Testis (tissue), 2 donors: ENCODE measurements at regions not wholly inside any gene's neighbourhood (a gene's known extent, or its start where the extent isn't known, plus 50 kb on each side); places are given as distances from the start of the nearest gene placed in this dataset.
"Not testable (repeated sequence)": the region's sequence is repeated elsewhere in the genome, so short reads cannot be mapped to it uniquely, and the experiment has no call there.

Experiments used
- DNase-seq: peaks from one replicate; pipeline ENCODE4 v3.0.0-alpha.2; 2019
- H3K27ac ChIP-seq, 2 donors: fragments of 200-600 bp; sonication (generic); one replicate each; pipeline ENCODE4 v1.5.1; 2019
- H3K27me3 ChIP-seq: fragments of 200-600 bp; sonication (generic); one replicate; pipeline ENCODE4 v1.5.1; 2019
- H3K36me3 ChIP-seq: fragments of 200-600 bp; sonication (generic); one replicate; pipeline ENCODE4 v1.5.1; 2017; ENCODE audit warnings: low read depth; ENCODE audit errors: missing control alignments
- H3K4me1 ChIP-seq: fragments of 200-600 bp; sonication (generic); one replicate; pipeline ENCODE4 v1.5.1; 2019
- H3K4me3 ChIP-seq, 2 donors: fragments of 200-600 bp; sonication (generic); one replicate each; pipeline ENCODE4 v1.5.1; 2017 to 2019
- H3K9me3 ChIP-seq: fragments of 200-600 bp; sonication (generic); one replicate; pipeline ENCODE4 v1.5.1; 2017
- POLR2A ChIP-seq: fragments of 450-650 bp; IDR thresholded peaks from one replicate; pipeline ENCODE4 v1.6.1; 2017; ENCODE audit warnings: antibody characterized with exemption, mild to moderate bottlenecking, moderate library complexity
- WGBS, 2 donors: methylation state at CpG; one replicate each; pipeline ENCODE4 v1.1.5; 2018; 5-methylcytosine and 5-hydroxymethylcytosine counted together
- intact Hi-C: fragments of 100-400 bp; cut with DNase I; formaldehyde crosslinking; loops from one replicate; pipeline ENCODE4 v1.15.1; 2023; ENCODE audit warnings: low total_unique reads
- TF ChIP-seq, protein P1 (sequence below), 3 experiments: fragments of 450-650 bp in 2 of 3; fragments of 200-600 bp in 1 of 3; sonication (generic) in 1 of 3; IDR thresholded peaks; one replicate each; pipeline ENCODE4 v1.5.1; 2016 to 2019; ENCODE audit warnings: antibody characterized with exemption in 3 of 3, mild to moderate bottlenecking in 2 of 3, moderate library complexity in 1 of 3

DNA sequence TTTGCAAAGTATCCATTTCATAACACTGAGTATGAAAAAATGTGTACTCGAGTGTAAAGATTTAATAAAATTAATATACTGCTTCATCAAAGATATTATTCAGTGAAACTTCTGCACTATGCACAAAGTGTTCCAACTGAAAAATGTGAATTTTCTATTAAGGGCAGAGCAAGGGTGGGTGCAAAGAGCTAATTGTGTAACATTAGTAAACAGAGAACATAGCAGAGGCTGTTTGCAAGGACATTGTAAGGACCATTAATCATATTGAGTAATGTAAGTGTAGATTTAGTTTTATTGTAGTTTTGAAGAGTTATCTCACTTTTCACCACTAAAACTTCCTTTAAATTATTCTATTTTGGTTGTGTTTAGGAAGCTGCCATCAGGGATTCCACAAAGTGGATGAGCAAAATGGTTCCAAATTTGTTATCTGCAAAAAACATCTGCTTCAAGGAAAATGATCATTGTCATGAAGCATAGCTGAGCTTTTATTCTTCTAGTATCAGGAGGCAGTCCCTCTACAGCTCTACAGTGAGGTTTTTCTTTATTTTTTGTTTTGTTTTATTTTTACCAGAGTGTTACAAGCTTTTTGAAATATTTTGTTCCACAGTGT, 1375.4 kb downstream of the SLITRK1 start:
- Histone ChIP-seq H3K9me3 (no peaks in the 10 kb centered on the region), H3K27me3 (no peaks in the 10 kb centered on the region), H3K4me1 (no peaks in the 10 kb centered on the region), H3K4me3 (no peak overlapping the region), H3K36me3 (no peaks in the 10 kb centered on the region), H3K27ac (no peak overlapping the region)
- TF ChIP-seq, protein P1, sequence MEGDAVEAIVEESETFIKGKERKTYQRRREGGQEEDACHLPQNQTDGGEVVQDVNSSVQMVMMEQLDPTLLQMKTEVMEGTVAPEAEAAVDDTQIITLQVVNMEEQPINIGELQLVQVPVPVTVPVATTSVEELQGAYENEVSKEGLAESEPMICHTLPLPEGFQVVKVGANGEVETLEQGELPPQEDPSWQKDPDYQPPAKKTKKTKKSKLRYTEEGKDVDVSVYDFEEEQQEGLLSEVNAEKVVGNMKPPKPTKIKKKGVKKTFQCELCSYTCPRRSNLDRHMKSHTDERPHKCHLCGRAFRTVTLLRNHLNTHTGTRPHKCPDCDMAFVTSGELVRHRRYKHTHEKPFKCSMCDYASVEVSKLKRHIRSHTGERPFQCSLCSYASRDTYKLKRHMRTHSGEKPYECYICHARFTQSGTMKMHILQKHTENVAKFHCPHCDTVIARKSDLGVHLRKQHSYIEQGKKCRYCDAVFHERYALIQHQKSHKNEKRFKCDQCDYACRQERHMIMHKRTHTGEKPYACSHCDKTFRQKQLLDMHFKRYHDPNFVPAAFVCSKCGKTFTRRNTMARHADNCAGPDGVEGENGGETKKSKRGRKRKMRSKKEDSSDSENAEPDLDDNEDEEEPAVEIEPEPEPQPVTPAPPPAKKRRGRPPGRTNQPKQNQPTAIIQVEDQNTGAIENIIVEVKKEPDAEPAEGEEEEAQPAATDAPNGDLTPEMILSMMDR (IDR thresholded peaks at IDR 0.05): no peak
- intact Hi-C loops: no loop called here
- WGBS, 2 donors: 33 to 65% methylated on average over 1 of the region's 1 CpG
- DNase-seq: no peak

DNA sequence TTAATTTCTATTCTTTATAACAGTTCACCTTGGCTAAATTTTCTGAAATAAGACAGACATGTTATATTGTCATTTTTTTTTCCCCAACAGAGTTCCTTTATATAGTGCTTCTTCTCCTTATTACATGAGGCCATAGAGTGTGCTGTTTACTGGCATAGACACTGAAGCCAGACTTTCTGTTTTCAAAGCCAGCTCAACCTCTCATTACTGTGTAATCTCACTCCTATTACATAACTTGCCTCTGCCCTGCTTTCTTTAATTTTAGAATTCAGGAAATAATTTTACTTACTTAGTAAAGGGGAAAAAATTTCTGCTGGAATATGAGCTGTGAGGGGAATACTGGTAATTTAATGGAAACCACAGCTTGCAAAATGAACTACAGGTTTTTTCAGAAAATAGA, 1380.4 kb downstream of the SLITRK1 start:
- Histone ChIP-seq H3K4me1 (no peaks in the 10 kb centered on the region), H3K4me3 (no peak overlapping the region), H3K36me3 (no peaks in the 10 kb centered on the region), H3K27me3 (no peaks in the 10 kb centered on the region), H3K9me3 (no peaks in the 10 kb centered on the region), H3K27ac (no peak overlapping the region)
- TF ChIP-seq, protein P1 (IDR thresholded peaks at IDR 0.05): no peak
- no peak for TF ChIP-seq POLR2A
- intact Hi-C loops: no loop called here
- no peak for DNase-seq

DNA sequence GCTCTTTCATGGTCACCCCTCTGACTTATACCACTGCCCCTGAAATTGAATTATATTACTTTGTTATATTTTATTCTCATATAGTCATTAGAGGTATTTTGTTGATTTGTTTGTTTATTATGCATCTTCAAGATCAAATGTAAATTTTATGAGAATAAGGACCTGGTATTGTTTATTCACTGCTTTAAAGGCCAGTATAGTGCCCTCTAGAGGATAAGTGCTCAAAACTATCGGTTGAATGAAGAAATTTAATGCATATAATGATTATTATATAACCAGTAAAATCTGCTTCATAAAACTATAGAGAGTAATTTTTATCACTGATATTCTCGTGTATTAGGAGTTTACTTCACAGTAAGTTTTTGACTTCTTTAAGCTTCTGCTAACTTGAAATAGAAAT, 1401.9 kb downstream of the SLITRK1 start:
- TF ChIP-seq POLR2A: no peak
- TF ChIP-seq, protein P1 (IDR thresholded peaks at IDR 0.05): no peak
- no peaks in the 10 kb centered on the region for H3K36me3 ChIP-seq
- intact Hi-C loops: no loop called here
- no peak for DNase-seq
- no peak overlapping the region for H3K4me3 ChIP-seq
- H3K27me3 ChIP-seq: no peaks in the 10 kb centered on the region
- WGBS, 2 donors: 58 to 65% methylated on average over 2 of the region's 2 CpGs
- no peak overlapping the region for H3K27ac ChIP-seq
- no peaks in the 10 kb centered on the region for H3K9me3 ChIP-seq
- H3K4me1 ChIP-seq: no peaks in the 10 kb centered on the region

DNA sequence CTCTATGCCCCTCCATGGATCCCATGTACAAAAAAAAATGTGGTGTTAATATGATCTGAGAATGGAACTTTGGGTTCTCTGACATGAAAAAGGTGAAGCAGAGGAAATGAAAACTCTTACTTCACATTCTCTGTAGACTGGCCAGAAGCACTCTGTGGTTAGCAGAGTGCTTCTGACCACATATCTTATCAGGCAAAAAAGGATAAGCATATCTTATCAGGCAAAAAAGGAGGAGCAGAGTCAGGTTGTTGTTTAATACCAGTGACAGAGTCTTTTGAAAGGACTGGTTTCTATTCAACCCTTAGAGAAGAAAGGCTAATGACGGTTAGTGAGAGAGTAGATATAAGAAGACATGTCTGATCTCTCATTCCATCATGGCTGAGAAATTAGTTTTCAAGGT, 1404.8 kb downstream of the SLITRK1 start:
- no peaks in the 10 kb centered on the region for H3K27me3 ChIP-seq
- H3K4me3 ChIP-seq: no peak overlapping the region
- TF ChIP-seq, protein P1 (IDR thresholded peaks at IDR 0.05): no peak
- TF ChIP-seq POLR2A: no peak
- no peaks in the 10 kb centered on the region for H3K9me3 ChIP-seq
- no peaks in the 10 kb centered on the region for H3K4me1 ChIP-seq
- DNase-seq: no peak
- intact Hi-C loops: no loop called here
- WGBS, 2 donors: 92 to 95% methylated on average over 1 of the region's 1 CpG
- H3K27ac ChIP-seq: no peak overlapping the region
- no peaks in the 10 kb centered on the region for H3K36me3 ChIP-seq

DNA sequence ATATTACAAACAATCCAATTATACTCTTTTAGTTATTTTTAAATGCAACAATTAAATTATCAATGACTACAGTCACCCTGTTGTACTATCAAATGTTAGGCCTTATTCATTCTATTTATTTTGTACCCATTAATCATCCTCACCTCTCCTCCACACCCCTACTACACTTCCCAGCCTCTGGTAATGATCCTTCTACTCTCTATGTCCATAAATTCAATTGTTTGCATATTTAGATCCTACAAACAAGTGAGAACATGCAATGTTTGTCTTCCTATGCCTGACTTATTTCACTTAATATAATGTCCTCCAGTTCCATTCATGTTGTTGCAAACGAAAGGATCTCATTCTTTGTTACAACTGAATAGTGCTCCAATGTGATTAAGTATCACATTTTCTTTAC, 1414.6 kb downstream of the SLITRK1 start:
- no peak overlapping the region for H3K4me3 ChIP-seq

DNA sequence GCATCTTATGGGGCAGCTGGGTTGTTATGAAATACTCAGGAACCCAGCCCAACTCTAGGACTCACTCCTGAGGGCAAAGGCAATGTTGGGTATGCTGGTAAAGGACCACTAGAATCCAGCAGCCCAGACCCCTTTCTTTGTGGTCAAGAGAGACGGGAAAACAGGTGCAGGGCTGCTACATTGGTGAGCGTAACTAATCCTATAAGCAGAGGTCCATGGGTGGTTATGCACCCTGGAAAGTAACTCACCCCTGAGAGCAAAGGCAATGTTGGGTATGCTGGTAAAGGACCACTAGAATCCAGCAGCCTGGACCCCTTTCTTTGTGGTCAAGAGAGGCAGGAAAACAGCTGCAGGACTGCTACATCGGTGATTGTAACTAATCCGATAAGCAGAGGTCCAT, 1422.7 kb downstream of the SLITRK1 start:
- DNase-seq, H3K9me3 ChIP-seq, H3K4me1 ChIP-seq, H3K27me3 ChIP-seq, H3K36me3 ChIP-seq, intact Hi-C loops, H3K4me3 ChIP-seq, H3K27ac ChIP-seq: not testable (repeated sequence)
- 65 to 69% methylated on average over 4 of the region's 4 CpGs for WGBS, 2 donors

More for the DNA sequence above, 1414.6 kb downstream of the SLITRK1 start:
- Histone ChIP-seq H3K36me3 (no peaks in the 10 kb centered on the region), H3K27me3 (no peaks in the 10 kb centered on the region), H3K9me3 (no peaks in the 10 kb centered on the region), H3K4me1 (no peaks in the 10 kb centered on the region), H3K27ac (no peak overlapping the region)
- DNase-seq: no peak
- intact Hi-C loops: no loop called here
- TF ChIP-seq POLR2A: no peak
- TF ChIP-seq, protein P1 (IDR thresholded peaks at IDR 0.05): no peak
- WGBS, 2 donors: 70 to 71% methylated on average over 1 of the region's 1 CpG
